ENCODE measurements at regions not wholly inside any gene's neighbourhood (a gene's known extent, or its start where the extent isn't known, plus 50 kb on each side); places are given as distances from the start of the nearest gene placed in this dataset.

DNA sequence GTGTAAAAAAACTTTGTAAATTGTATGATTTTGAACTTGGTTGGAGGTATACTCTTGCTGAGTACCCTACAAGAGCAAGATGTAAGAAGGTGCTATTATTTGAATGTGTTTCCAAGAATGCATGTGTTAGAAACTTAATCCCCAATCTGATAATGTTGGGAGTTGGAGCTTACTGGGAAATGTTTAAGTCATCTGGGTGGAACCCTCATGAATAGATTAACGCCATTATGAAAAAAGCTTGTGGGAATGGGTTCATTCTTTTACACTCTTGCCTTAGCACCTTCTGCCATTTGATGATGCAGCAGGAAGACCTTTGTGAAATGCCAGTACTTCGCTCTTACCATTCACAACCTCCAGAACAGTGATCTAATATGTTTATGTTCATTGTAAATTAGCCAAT is 498.3 kb downstream of the TMEM135 start:
- TF ChIP-seq, protein P1, sequence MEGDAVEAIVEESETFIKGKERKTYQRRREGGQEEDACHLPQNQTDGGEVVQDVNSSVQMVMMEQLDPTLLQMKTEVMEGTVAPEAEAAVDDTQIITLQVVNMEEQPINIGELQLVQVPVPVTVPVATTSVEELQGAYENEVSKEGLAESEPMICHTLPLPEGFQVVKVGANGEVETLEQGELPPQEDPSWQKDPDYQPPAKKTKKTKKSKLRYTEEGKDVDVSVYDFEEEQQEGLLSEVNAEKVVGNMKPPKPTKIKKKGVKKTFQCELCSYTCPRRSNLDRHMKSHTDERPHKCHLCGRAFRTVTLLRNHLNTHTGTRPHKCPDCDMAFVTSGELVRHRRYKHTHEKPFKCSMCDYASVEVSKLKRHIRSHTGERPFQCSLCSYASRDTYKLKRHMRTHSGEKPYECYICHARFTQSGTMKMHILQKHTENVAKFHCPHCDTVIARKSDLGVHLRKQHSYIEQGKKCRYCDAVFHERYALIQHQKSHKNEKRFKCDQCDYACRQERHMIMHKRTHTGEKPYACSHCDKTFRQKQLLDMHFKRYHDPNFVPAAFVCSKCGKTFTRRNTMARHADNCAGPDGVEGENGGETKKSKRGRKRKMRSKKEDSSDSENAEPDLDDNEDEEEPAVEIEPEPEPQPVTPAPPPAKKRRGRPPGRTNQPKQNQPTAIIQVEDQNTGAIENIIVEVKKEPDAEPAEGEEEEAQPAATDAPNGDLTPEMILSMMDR (IDR thresholded peaks at IDR 0.05): no peak
- TF ChIP-seq, protein P2, sequence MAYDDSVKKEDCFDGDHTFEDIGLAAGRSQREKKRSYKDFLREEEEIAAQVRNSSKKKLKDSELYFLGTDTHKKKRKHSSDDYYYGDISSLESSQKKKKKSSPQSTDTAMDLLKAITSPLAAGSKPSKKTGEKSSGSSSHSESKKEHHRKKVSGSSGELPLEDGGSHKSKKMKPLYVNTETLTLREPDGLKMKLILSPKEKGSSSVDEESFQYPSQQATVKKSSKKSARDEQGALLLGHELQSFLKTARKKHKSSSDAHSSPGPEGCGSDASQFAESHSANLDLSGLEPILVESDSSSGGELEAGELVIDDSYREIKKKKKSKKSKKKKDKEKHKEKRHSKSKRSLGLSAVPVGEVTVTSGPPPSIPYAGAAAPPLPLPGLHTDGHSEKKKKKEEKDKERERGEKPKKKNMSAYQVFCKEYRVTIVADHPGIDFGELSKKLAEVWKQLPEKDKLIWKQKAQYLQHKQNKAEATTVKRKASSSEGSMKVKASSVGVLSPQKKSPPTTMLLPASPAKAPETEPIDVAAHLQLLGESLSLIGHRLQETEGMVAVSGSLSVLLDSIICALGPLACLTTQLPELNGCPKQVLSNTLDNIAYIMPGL (CRISPR knock-in tag; IDR thresholded peaks at IDR 0.05): no peak
- no peak for TF ChIP-seq ATF1 (CRISPR knock-in tag; IDR thresholded peaks at IDR 0.05)
- no peak for TF ChIP-seq TEAD4 (CRISPR knock-in tag; IDR thresholded peaks at IDR 0.05)
- TF ChIP-seq, protein P3, sequence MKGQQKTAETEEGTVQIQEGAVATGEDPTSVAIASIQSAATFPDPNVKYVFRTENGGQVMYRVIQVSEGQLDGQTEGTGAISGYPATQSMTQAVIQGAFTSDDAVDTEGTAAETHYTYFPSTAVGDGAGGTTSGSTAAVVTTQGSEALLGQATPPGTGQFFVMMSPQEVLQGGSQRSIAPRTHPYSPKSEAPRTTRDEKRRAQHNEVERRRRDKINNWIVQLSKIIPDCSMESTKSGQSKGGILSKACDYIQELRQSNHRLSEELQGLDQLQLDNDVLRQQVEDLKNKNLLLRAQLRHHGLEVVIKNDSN (CRISPR knock-in tag; IDR thresholded peaks at IDR 0.05): no peak
- no peak for TF ChIP-seq ZNF138 (CRISPR knock-in tag; conservative IDR thresholded peaks at IDR 0.05)
- TF ChIP-seq, protein P4, sequence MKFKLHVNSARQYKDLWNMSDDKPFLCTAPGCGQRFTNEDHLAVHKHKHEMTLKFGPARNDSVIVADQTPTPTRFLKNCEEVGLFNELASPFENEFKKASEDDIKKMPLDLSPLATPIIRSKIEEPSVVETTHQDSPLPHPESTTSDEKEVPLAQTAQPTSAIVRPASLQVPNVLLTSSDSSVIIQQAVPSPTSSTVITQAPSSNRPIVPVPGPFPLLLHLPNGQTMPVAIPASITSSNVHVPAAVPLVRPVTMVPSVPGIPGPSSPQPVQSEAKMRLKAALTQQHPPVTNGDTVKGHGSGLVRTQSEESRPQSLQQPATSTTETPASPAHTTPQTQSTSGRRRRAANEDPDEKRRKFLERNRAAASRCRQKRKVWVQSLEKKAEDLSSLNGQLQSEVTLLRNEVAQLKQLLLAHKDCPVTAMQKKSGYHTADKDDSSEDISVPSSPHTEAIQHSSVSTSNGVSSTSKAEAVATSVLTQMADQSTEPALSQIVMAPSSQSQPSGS (CRISPR knock-in tag; IDR thresholded peaks at IDR 0.05; ENCODE audit: borderline replicate concordance, low read depth): no peak
- no peak for TF ChIP-seq SP1 (CRISPR knock-in tag; conservative IDR thresholded peaks at IDR 0.05)
- no peak for TF ChIP-seq ELF4 (CRISPR knock-in tag; IDR thresholded peaks at IDR 0.05; ENCODE audit: low read depth)
- TF ChIP-seq, protein P5, sequence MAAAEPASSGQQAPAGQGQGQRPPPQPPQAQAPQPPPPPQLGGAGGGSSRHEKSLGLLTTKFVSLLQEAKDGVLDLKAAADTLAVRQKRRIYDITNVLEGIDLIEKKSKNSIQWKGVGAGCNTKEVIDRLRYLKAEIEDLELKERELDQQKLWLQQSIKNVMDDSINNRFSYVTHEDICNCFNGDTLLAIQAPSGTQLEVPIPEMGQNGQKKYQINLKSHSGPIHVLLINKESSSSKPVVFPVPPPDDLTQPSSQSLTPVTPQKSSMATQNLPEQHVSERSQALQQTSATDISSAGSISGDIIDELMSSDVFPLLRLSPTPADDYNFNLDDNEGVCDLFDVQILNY (CRISPR knock-in tag; IDR thresholded peaks at IDR 0.05): no peak
